GM12875 (cell line): ENCODE measurements at regions not wholly inside any gene's neighbourhood (a gene's known extent, or its start where the extent isn't known, plus 50 kb on each side); places are given as distances from the start of the nearest gene placed in this dataset.

Experiments used
- H3K4me3 ChIP-seq: one replicate; pipeline ENCODE4 v1.5.1; 2011; ENCODE audit warnings: low read depth, low read length, control low read depth
- TF ChIP-seq, protein P1 (sequence below): IDR thresholded peaks from 2 replicates; pipeline ENCODE4 v1.5.1; 2011; ENCODE audit warnings: low read depth, mild to moderate bottlenecking, control low read depth, inconsistent platforms, low read length, moderate library complexity, borderline replicate concordance; ENCODE audit not compliant: insufficient read depth

DNA sequence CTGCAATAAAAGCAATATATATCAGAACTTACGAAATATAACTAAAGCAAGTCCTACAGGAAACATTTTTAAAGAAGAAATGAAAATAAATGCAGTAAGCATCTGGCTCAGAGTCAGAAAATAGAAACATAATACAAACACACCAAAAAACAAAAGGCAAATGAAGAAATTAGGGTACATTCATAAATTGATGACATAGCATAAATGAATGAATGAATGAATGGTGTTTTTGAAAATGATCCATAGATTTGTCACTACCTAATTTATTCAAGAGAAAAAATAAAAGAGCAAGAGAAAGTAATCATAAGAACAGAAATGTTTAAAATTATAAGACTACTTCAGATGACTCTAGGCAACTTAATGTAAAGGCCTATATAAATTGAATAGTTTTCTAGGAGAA, 226.1 kb upstream of the CDH20 start:
- TF ChIP-seq, protein P1, sequence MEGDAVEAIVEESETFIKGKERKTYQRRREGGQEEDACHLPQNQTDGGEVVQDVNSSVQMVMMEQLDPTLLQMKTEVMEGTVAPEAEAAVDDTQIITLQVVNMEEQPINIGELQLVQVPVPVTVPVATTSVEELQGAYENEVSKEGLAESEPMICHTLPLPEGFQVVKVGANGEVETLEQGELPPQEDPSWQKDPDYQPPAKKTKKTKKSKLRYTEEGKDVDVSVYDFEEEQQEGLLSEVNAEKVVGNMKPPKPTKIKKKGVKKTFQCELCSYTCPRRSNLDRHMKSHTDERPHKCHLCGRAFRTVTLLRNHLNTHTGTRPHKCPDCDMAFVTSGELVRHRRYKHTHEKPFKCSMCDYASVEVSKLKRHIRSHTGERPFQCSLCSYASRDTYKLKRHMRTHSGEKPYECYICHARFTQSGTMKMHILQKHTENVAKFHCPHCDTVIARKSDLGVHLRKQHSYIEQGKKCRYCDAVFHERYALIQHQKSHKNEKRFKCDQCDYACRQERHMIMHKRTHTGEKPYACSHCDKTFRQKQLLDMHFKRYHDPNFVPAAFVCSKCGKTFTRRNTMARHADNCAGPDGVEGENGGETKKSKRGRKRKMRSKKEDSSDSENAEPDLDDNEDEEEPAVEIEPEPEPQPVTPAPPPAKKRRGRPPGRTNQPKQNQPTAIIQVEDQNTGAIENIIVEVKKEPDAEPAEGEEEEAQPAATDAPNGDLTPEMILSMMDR: no peak
- H3K4me3 ChIP-seq: no peak overlapping the region

DNA sequence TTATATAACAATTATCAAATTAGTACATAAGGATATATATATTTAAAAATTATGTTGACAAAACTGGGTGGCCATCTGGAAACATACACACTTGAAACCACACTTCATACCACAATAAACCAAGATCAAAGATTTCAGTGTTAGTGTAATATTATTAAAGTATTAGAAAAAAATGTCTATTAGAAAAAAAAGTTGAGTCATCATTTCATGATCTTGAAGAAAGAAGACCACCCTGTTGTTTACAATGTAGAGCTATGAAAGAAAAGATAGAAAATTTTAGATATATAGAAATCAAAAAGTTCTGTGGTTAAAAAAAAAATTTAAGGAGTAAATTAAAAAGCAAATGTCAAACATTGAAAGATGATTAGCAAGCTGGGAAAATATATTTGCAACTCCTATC, 224.5 kb upstream of the CDH20 start:
- H3K4me3 ChIP-seq: no peak overlapping the region
- TF ChIP-seq, protein P1: no peak

DNA sequence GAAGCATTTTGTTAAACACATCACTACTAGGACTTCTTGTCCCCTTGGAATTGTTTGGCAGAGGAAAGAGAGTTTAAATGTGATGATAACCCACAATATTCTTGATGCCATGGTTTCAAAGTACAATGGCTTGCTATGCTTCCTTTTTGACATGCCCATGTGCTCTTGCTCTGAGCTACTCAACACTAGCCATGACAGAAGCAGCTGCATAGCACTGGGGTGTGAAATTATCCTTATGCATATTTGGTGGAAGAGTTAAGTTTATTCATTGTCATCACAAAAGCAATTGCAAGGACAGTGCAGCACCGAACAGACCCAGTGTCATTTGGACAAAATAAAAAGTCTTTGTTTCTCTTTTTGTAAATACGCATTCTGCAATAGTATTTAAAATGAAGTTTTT, 209.9 kb upstream of the CDH20 start:
- TF ChIP-seq, protein P1: no peak
- H3K4me3 ChIP-seq: no peak overlapping the region

DNA sequence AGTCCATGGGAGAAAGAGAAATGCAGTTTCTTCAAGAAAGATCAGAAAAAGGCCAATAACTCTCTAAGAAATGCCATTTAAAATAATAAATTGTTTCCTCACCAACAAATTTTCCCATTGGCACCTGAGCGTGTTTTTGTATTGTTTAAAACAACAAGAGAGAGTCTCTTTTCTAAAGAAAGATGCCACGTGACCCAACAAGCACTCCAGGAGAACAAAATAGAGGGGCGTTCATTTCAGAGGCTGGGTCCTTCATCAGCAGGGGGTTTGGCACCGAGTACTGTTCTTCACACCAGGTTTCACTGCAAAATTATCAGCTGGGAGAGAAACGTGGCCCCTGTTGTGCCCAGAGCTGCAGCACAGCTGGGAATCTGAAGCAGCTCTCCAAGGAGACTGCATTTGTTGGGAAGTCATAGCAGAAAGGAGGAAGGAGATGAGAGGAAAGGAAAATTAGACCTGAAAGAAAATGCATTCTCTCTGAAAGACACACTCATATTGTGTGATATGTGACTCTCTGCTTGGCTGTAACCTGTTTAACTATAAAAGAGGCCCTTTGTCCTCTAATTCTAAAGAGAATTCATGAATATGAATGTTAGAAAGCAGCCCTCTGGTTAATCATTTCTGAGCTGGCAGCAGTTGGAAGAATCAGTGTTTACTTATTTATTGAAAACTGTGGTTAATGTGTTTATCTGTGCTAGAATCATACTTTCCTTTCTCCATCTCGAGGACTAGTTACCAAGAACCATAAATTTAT, 205.3 kb upstream of the CDH20 start:
- no peak overlapping the region for H3K4me3 ChIP-seq
- TF ChIP-seq, protein P1: no peak

DNA sequence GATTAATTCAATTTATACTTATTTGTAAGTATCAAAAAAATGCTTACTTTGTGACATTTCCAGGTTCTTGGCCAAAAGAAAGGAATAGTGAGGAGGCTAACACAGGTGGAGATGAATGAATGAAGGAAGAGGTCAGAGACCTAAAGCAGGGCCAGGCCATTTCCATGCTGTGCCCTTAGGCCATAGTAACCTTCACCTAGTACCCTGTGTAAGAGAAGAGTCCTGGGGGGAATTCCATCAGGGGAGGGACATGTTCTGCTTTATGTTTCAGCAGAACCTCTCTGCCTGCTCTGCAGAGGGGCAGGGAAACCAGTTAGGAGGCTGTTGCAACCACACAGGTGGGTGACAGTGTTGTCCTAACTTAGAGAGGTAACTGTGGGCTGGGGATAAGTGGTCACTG, 204.2 kb upstream of the CDH20 start:
- H3K4me3 ChIP-seq: no peak overlapping the region
- TF ChIP-seq, protein P1: no peak

DNA sequence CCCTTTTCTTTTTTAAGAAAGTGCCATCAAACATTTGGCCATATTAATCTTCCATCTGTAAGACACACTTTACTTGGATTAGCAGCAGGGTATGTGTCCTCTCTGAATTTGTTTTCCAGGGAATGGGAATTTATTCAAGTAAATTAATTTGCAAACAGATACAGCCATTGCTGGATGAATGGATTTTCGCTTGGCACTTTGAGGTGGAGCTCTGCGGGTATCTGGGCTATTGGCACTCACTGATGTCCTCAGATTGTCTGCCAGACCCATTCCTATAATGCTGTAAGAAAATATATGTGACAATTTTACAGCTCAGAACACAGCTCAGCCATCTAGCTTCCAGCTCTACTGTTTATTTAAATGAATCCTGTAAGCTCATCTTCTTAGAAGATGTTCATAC, 201.2 kb upstream of the CDH20 start:
- TF ChIP-seq, protein P1: no peak
- H3K4me3 ChIP-seq: no peak overlapping the region

DNA sequence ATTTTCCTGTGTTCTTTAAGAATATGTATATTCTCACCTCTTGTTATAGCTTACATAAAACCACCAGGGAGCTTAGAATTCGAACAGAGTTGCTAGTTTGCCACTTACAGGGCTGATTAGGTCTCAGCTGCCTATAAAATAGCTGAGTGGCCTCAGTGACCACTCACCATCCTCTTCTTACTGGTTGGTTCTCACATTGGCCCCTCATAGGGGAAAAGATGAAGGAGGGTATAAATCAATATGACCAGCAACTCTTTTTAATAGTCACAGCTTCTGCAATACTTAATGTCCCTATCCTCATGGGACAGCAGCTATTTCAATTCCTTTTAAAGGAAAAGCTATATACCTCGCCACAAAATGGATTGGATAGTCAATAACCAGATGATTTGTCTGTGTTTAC, 199.4 kb upstream of the CDH20 start:
- TF ChIP-seq, protein P1: no peak
- no peak overlapping the region for H3K4me3 ChIP-seq
